ENCODE measurements at regions not wholly inside any gene's neighbourhood (a gene's known extent, or its start where the extent isn't known, plus 50 kb on each side); places are given as distances from the start of the nearest gene placed in this dataset.

GRCh38 chr4:124530464-124531077, 182.0 kb downstream of the ANKRD50 start:
- peak; percentile 15 for DNase-seq (ENCODE audit: low read depth)

- DNase-seq (ENCODE audit: low read depth) = no peak
These were observed 178.4 kb downstream of the ANKRD50 start for GRCh38 chr4:124534131-124534530.

GRCh38 chr4:124535003-124535402, 177.5 kb downstream of the ANKRD50 start:
- DNase-seq (ENCODE audit: low read depth) = no peak

GRCh38 chr4:124536946-124537345, 175.6 kb downstream of the ANKRD50 start:
- no peak for DNase-seq (ENCODE audit: low read depth)

- no peak for DNase-seq (ENCODE audit: low read depth)
These were observed 174.6 kb downstream of the ANKRD50 start for GRCh38 chr4:124537971-124538370.

GRCh38 chr4:124540014-124540413, 172.5 kb downstream of the ANKRD50 start:
- DNase-seq (ENCODE audit: low read depth) = no peak

DNA sequence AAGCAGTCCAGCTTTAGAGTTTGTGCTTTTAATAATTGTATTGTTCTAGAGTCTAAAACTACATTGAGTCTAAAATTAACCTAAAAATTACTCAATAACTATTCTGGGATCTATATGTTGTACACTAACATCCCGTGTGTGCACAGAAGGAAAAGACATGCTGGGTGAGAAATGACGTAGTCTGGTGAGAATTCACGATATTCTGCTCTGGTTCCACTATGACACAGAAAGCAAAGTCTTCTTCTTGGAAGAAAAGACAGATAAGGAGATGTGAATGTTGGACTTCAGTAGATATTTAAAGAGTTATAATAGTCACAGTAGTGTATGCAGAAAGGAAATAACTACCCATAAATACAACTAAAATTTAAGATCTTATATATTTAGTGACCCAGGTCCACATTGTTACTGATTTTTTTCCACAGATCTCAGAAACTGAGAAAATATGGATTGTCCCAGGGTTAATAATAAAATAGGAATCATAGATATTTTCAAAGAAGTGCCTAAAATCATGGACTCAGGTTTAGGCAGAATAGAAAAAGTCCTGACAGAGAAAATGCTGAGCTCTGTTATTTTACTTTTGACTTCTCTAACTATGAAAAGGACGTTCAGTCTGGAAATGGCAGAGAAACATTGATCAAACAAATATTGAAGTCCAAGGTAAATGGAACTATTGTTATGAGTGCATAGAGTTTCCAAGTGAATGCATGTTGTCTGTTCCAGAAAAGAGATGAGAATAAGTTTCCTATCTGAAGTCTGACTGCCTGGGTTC, 170.7 kb downstream of the ANKRD50 start:
- no peak for DNase-seq (ENCODE audit: low read depth)

GRCh38 chr4:124555959-124556358, 156.6 kb downstream of the ANKRD50 start:
- DNase-seq (ENCODE audit: low read depth) = no peak

- DNase-seq (ENCODE audit: low read depth) = no peak
These were observed 148.4 kb downstream of the ANKRD50 start for GRCh38 chr4:124564121-124564520.

GRCh38 chr4:124565371-124565770, 147.2 kb downstream of the ANKRD50 start:
- DNase-seq (ENCODE audit: low read depth) = no peak

- DNase-seq (ENCODE audit: low read depth) = no peak
These were observed 146.5 kb downstream of the ANKRD50 start for GRCh38 chr4:124566030-124566429.

DNA sequence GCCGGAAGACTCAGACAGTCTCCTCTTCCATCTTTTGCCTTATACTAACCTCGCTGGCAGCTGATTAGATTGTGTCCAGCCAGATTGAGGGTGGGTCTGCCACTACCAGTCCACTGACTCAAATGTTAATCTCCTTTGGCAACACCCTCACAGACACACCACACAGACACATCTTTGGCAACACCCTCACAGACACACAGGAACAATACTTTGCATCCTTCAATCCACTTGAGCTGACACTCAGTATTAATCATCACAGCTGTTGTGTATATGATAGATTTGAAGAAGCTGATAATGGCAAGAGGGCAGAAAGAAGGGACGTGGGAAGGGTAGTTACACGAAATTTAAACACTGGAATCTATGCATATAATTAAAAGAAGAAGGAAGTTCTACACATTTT, 139.5 kb downstream of the ANKRD50 start:
- DNase-seq (ENCODE audit: low read depth) = no peak

- no peak for DNase-seq (ENCODE audit: low read depth)
These were observed 132.6 kb downstream of the ANKRD50 start for GRCh38 chr4:124579896-124580295.

DNA sequence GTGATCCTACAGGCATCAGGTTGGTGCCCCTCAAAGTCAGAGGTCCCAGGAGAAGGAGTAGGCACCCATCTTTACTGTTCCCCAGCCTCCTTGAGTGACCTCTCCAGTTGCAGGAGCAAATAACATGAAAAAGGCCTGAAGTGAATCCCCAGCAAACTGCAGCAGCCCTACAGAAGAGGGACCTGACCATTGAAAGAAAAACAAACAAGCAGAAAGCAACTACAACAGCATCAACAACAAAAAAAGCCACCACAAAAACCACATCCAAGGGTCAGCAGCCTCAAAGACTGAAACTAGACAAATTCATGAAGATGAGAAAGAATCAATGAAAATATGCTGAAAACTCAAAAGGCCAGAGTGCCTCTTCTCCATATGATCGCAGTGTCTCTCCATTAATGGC, 128.7 kb downstream of the ANKRD50 start:
- DNase-seq (ENCODE audit: low read depth) = no peak

- no peak for DNase-seq (ENCODE audit: low read depth)
These were observed 122.7 kb downstream of the ANKRD50 start for GRCh38 chr4:124589786-124590185.

- DNase-seq (ENCODE audit: low read depth) = no peak
These were observed 122.1 kb downstream of the ANKRD50 start for GRCh38 chr4:124590480-124590879.

- no peak for DNase-seq (ENCODE audit: low read depth)
These were observed 120.9 kb downstream of the ANKRD50 start for GRCh38 chr4:124591637-124592036.

- DNase-seq (ENCODE audit: low read depth) = no peak
These were observed 119.0 kb downstream of the ANKRD50 start for GRCh38 chr4:124593494-124593893.

GRCh38 chr4:124594945-124595344, 117.6 kb downstream of the ANKRD50 start:
- DNase-seq (ENCODE audit: low read depth) = no peak

GRCh38 chr4:124596816-124597215, 115.7 kb downstream of the ANKRD50 start:
- no peak for DNase-seq (ENCODE audit: low read depth)

GRCh38 chr4:124610211-124610610, 102.3 kb downstream of the ANKRD50 start:
- DNase-seq (ENCODE audit: low read depth) = no peak
